Activated CD4-positive, alpha-beta T cell treated with anti-CD3 and anti-CD28 coated beads for 48 hours (primary cell): ENCODE measurements at regions not wholly inside any gene's neighbourhood (a gene's known extent, or its start where the extent isn't known, plus 50 kb on each side); places are given as distances from the start of the nearest gene placed in this dataset.
"Not testable (repeated sequence)": the region's sequence is repeated elsewhere in the genome, so short reads cannot be mapped to it uniquely, and the experiment has no call there.

Experiments used
- DNase-seq: peaks from one replicate; pipeline ENCODE4 v3.0.0-alpha.2; 2020

- DNase-seq: no peak
Measured at GRCh38 chr5:101306391-101307137, 403.5 kb upstream of the ST8SIA4 start.

- no peak for DNase-seq
Measured at GRCh38 chr5:101296477-101296876, 393.4 kb upstream of the ST8SIA4 start.

- no peak for DNase-seq
Measured at GRCh38 chr5:101292199-101292598, 389.1 kb upstream of the ST8SIA4 start.

GRCh38 chr5:101290761-101291160 lies 387.7 kb upstream of the ST8SIA4 start:
- not testable (repeated sequence) for DNase-seq

GRCh38 chr5:101288633-101289032 lies 385.6 kb upstream of the ST8SIA4 start:
- DNase-seq: no peak

GRCh38 chr5:101284736-101285375 lies 381.8 kb upstream of the ST8SIA4 start:
- no peak for DNase-seq

GRCh38 chr5:101283938-101284337 lies 380.9 kb upstream of the ST8SIA4 start:
- DNase-seq: not testable (repeated sequence)

- no peak for DNase-seq
Measured at GRCh38 chr5:101278917-101279316, 375.8 kb upstream of the ST8SIA4 start.

- no peak for DNase-seq
Measured at GRCh38 chr5:101278011-101278687, 375.1 kb upstream of the ST8SIA4 start.

- DNase-seq: no peak
Measured at GRCh38 chr5:101271945-101272344, 368.9 kb upstream of the ST8SIA4 start.

GRCh38 chr5:101271416-101271815 lies 368.3 kb upstream of the ST8SIA4 start:
- no peak for DNase-seq

- no peak for DNase-seq
Measured at GRCh38 chr5:101260857-101261256, 357.8 kb upstream of the ST8SIA4 start.

- DNase-seq: no peak
Measured at GRCh38 chr5:101253096-101253495, 350.0 kb upstream of the ST8SIA4 start.

- no peak for DNase-seq
Measured at GRCh38 chr5:101244621-101245020, 341.5 kb upstream of the ST8SIA4 start.

GRCh38 chr5:101212942-101213514 lies 309.9 kb upstream of the ST8SIA4 start:
- DNase-seq: no peak

GRCh38 chr5:101206534-101206933 lies 303.5 kb upstream of the ST8SIA4 start:
- DNase-seq: no peak

- not testable (repeated sequence) for DNase-seq
Measured at GRCh38 chr5:101205065-101205464, 302.0 kb upstream of the ST8SIA4 start.

GRCh38 chr5:101180365-101180764 lies 277.3 kb upstream of the ST8SIA4 start:
- DNase-seq: not testable (repeated sequence)

GRCh38 chr5:101176605-101177004 lies 273.5 kb upstream of the ST8SIA4 start:
- DNase-seq: no peak

GRCh38 chr5:101174981-101175380 lies 271.9 kb upstream of the ST8SIA4 start:
- DNase-seq: no peak

- no peak for DNase-seq
Measured at GRCh38 chr5:101163088-101163487, 260.0 kb upstream of the ST8SIA4 start.

GRCh38 chr5:101160002-101160401 lies 256.9 kb upstream of the ST8SIA4 start:
- no peak for DNase-seq

GRCh38 chr5:101159006-101159405 lies 255.9 kb upstream of the ST8SIA4 start:
- no peak for DNase-seq

- no peak for DNase-seq
Measured at GRCh38 chr5:101153526-101153925, 250.4 kb upstream of the ST8SIA4 start.
